HG02763 (cell line): ENCODE measurements at regions not wholly inside any gene's neighbourhood (a gene's known extent, or its start where the extent isn't known, plus 50 kb on each side); places are given as distances from the start of the nearest gene placed in this dataset.

Experiments used
- ATAC-seq: cut with Tn5 transposase; IDR thresholded peaks from one replicate; pipeline ENCODE4 v1.9.1; 2021; ENCODE audit warnings: mild to moderate bottlenecking, moderate library complexity; ENCODE audit not compliant: unreplicated experiment

- peak; percentile 92 for ATAC-seq
Observed at GRCh38 chr2:162890690-162891311, 52.2 kb upstream of the KCNH7 start.

DNA sequence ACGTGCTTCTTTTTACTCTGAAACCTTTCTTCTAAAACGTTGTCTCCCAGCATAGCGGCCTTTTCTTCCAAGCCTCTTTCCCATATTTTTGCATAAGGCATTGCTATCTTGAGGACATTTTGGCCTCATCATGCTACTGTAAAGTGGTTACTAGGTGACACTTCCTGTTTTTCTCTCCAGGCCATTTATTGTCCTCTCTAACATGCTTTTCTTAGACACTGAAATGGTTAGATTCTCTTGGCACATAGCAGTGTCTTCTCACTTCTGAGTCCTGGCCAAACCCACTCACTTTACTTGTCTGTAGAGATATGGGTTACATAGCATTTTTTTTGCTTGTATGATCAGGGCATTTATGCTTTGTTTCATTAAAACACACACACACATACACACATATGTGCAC is 50.1 kb upstream of the KCNH7 start:
- ATAC-seq, result no peak
